ENCODE measurements at regions not wholly inside any gene's neighbourhood (a gene's known extent, or its start where the extent isn't known, plus 50 kb on each side); places are given as distances from the start of the nearest gene placed in this dataset.

GRCh38 chr15:79756365-79756764 lies 140.4 kb downstream of the MTHFS start:
- Histone ChIP-seq H3K27ac (no peak overlapping the region), H4K20me1 (ENCODE audit: insufficient read depth) (no peaks in the 10 kb centered on the region), H3K79me2 (ENCODE audit: insufficient read depth, low read depth) (no peaks in the 10 kb centered on the region), H3K36me3 (ENCODE audit: insufficient read depth) (no peaks in the 10 kb centered on the region), H3K4me3 (IDR thresholded peaks at IDR 0.05; ENCODE audit: insufficient read depth, low read depth, low read length) (no peak overlapping the region), H3K4me2 (no peak overlapping the region), H3K9ac (no peak overlapping the region), H2AFZ (ENCODE audit: low read depth) (no peak overlapping the region), H3K4me1 (ENCODE audit: low read depth, poor library complexity, severe bottlenecking) (no peaks in the 10 kb centered on the region), H3K27me3 (ENCODE audit: insufficient read depth, low read depth) (no peaks in the 10 kb centered on the region)
- TF ChIP-seq CTCF (conservative IDR thresholded peaks at IDR 0.05; ENCODE audit: low read depth, low read length): no peak

GRCh38 chr15:79765081-79765480 lies 131.7 kb downstream of the MTHFS start:
- Histone ChIP-seq H3K4me3 (IDR thresholded peaks at IDR 0.05; ENCODE audit: insufficient read depth, low read depth, low read length) (no peak overlapping the region), H3K27me3 (ENCODE audit: insufficient read depth, low read depth) (no peaks in the 10 kb centered on the region), H2AFZ (ENCODE audit: low read depth) (no peak overlapping the region), H3K27ac (no peak overlapping the region), H3K4me2 (no peak overlapping the region), H3K4me1 (ENCODE audit: low read depth, poor library complexity, severe bottlenecking) (no peaks in the 10 kb centered on the region), H3K9ac (no peak overlapping the region), H3K79me2 (ENCODE audit: insufficient read depth, low read depth) (no peaks in the 10 kb centered on the region), H3K36me3 (ENCODE audit: insufficient read depth) (no peaks in the 10 kb centered on the region; the same call in 1 of the 2 replicates), H4K20me1 (ENCODE audit: insufficient read depth) (no peaks in the 10 kb centered on the region)
- TF ChIP-seq CTCF (conservative IDR thresholded peaks at IDR 0.05; ENCODE audit: low read depth, low read length): no peak

GRCh38 chr15:79769069-79769481 lies 127.7 kb downstream of the MTHFS start:
- H3K79me2 ChIP-seq (ENCODE audit: insufficient read depth, low read depth): no peaks in the 10 kb centered on the region
- H3K4me2 ChIP-seq: no peak overlapping the region
- H3K27ac ChIP-seq: no peak overlapping the region
- no peak overlapping the region for H3K9ac ChIP-seq
- no peaks in the 10 kb centered on the region for H3K27me3 ChIP-seq (ENCODE audit: insufficient read depth, low read depth)
- no peaks in the 10 kb centered on the region; the same call in 1 of the 2 replicates for H3K36me3 ChIP-seq (ENCODE audit: insufficient read depth)
- H4K20me1 ChIP-seq (ENCODE audit: insufficient read depth): no peaks in the 10 kb centered on the region
- H2AFZ ChIP-seq (ENCODE audit: low read depth): no peak overlapping the region
- H3K4me1 ChIP-seq (ENCODE audit: low read depth, poor library complexity, severe bottlenecking): peaks cover 2% of the 10 kb centered on the region
- H3K4me3 ChIP-seq (IDR thresholded peaks at IDR 0.05; ENCODE audit: insufficient read depth, low read depth, low read length): no peak overlapping the region
- TF ChIP-seq CTCF (conservative IDR thresholded peaks at IDR 0.05; ENCODE audit: low read depth, low read length): peak; percentile 46; the same call in 1 of the 2 replicates

- no peaks in the 10 kb centered on the region for H4K20me1 ChIP-seq (ENCODE audit: insufficient read depth)
Observed at GRCh38 chr15:79769933-79770759, 126.7 kb downstream of the MTHFS start.

More at GRCh38 chr15:79769933-79770759, 126.7 kb downstream of the MTHFS start:
- Histone ChIP-seq H3K4me2 (no peak overlapping the region), H3K4me1 (ENCODE audit: low read depth, poor library complexity, severe bottlenecking) (peaks cover 13% of the 10 kb centered on the region), H3K27me3 (ENCODE audit: insufficient read depth, low read depth) (no peaks in the 10 kb centered on the region), H3K9ac (no peak overlapping the region), H2AFZ (ENCODE audit: low read depth) (no peak overlapping the region), H3K79me2 (ENCODE audit: insufficient read depth, low read depth) (no peaks in the 10 kb centered on the region), H3K4me3 (IDR thresholded peaks at IDR 0.05; ENCODE audit: insufficient read depth, low read depth, low read length) (no peak overlapping the region), H3K36me3 (ENCODE audit: insufficient read depth) (no peaks in the 10 kb centered on the region; the same call in 1 of the 2 replicates), H3K27ac (no peak overlapping the region)
- TF ChIP-seq CTCF (conservative IDR thresholded peaks at IDR 0.05; ENCODE audit: low read depth, low read length): no peak

Measured in KMS-11 (cell line).